Fibroblast of lung (primary cell): ENCODE measurements at regions not wholly inside any gene's neighbourhood (a gene's known extent, or its start where the extent isn't known, plus 50 kb on each side); places are given as distances from the start of the nearest gene placed in this dataset.

ENCODE experiments used
- DNase-seq, 2 donors: peaks; one replicate each; pipeline versions ENCODE4 v3.0.0 to v3.0.0-alpha.2; 2010; ENCODE audit warnings: low read depth in 2 of 2
- H2AFZ ChIP-seq: 2 replicates; pipeline ENCODE4 v1.5.1; 2012; ENCODE audit warnings: low read length, control low read depth, inconsistent platforms
- H3K27ac ChIP-seq: 2 replicates; pipeline ENCODE4 v1.5.1; 2011; ENCODE audit warnings: low read length, control low read depth; ENCODE audit not compliant: insufficient read depth
- H3K27me3 ChIP-seq: 2 replicates; pipeline ENCODE4 v1.5.1; 2011; ENCODE audit warnings: mild to moderate bottlenecking, low read length; ENCODE audit not compliant: control insufficient read depth, insufficient read depth
- H3K36me3 ChIP-seq: 2 replicates; pipeline ENCODE4 v1.5.1; 2011; ENCODE audit warnings: low read length; ENCODE audit not compliant: control insufficient read depth, insufficient read depth
- H3K4me1 ChIP-seq: 2 replicates; pipeline ENCODE4 v1.5.1; 2011; ENCODE audit warnings: low read length; ENCODE audit not compliant: control insufficient read depth, insufficient read depth; ENCODE audit errors: extremely low read depth
- H3K4me2 ChIP-seq: 2 replicates; pipeline ENCODE4 v1.5.1; 2011; ENCODE audit warnings: low read length, control low read depth; ENCODE audit not compliant: insufficient read depth; ENCODE audit errors: extremely low read depth
- H3K4me3 ChIP-seq, 4 experiments: fragments of 200-600 bp in 1 of 4; sonication (generic) in 1 of 4; replicated peaks in 1 of 4; 2 replicates each; pipeline ENCODE4 v1.5.1; 2011 to 2016; ENCODE audit warnings: low read length in 4 of 4, low read depth in 3 of 4, mild to moderate bottlenecking in 3 of 4, control low read depth in 2 of 4, inconsistent platforms in 1 of 4, mixed read lengths in 1 of 4; ENCODE audit not compliant: insufficient read depth in 1 of 4; ENCODE audit errors: control extremely low read depth in 1 of 4
- H3K79me2 ChIP-seq: 2 replicates; pipeline ENCODE4 v1.5.1; 2012; ENCODE audit warnings: mild to moderate bottlenecking, low read length, inconsistent platforms; ENCODE audit not compliant: control insufficient read depth, insufficient read depth
- H3K9ac ChIP-seq: 2 replicates; pipeline ENCODE4 v1.5.1; 2011; ENCODE audit warnings: mild to moderate bottlenecking, low read length, control low read depth; ENCODE audit not compliant: insufficient read depth
- H3K9me3 ChIP-seq: 2 replicates; pipeline ENCODE4 v1.5.1; 2012; ENCODE audit warnings: low read depth, low read length; ENCODE audit not compliant: control insufficient read depth, insufficient read depth
- H4K20me1 ChIP-seq: 2 replicates; pipeline ENCODE4 v1.5.1; 2011; ENCODE audit warnings: low read length; ENCODE audit not compliant: control insufficient read depth, insufficient read depth; ENCODE audit errors: extremely low read depth
- EZH2 ChIP-seq: IDR thresholded peaks from 2 replicates; pipeline ENCODE4 v1.5.1; 2012; ENCODE audit warnings: low read length, control low read depth, mild to moderate bottlenecking; ENCODE audit errors: missing control alignments
- TF ChIP-seq, protein P1 (sequence below), 2 donors: IDR thresholded peaks in 1 of 2; conservative IDR thresholded peaks in 1 of 2; 1 replicate in 1 of 2; 2 replicates in 1 of 2; pipeline ENCODE4 v1.5.1; 2011 to 2012; ENCODE audit warnings: low read length in 2 of 2, control low read depth in 1 of 2, inconsistent platforms in 1 of 2, low read depth in 1 of 2, mild to moderate bottlenecking in 1 of 2

GRCh38 chr20:7428946-7429345, 511.3 kb downstream of the HAO1 start:
- Histone ChIP-seq H3K4me3 (no peak overlapping the region), H3K9ac (no peak overlapping the region), H4K20me1 (no peaks in the 10 kb centered on the region), H3K27me3 (no peaks in the 10 kb centered on the region), H3K4me1 (no peaks in the 10 kb centered on the region), H3K27ac (no peak overlapping the region), H3K4me2 (no peak overlapping the region), H3K79me2 (no peaks in the 10 kb centered on the region), H3K9me3 (no peaks in the 10 kb centered on the region), H3K36me3 (no peaks in the 10 kb centered on the region), H2AFZ (no peak overlapping the region)
- no peak for DNase-seq
- TF ChIP-seq, protein P1, sequence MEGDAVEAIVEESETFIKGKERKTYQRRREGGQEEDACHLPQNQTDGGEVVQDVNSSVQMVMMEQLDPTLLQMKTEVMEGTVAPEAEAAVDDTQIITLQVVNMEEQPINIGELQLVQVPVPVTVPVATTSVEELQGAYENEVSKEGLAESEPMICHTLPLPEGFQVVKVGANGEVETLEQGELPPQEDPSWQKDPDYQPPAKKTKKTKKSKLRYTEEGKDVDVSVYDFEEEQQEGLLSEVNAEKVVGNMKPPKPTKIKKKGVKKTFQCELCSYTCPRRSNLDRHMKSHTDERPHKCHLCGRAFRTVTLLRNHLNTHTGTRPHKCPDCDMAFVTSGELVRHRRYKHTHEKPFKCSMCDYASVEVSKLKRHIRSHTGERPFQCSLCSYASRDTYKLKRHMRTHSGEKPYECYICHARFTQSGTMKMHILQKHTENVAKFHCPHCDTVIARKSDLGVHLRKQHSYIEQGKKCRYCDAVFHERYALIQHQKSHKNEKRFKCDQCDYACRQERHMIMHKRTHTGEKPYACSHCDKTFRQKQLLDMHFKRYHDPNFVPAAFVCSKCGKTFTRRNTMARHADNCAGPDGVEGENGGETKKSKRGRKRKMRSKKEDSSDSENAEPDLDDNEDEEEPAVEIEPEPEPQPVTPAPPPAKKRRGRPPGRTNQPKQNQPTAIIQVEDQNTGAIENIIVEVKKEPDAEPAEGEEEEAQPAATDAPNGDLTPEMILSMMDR (conservative IDR thresholded peaks at IDR 0.05 in 1 of 2, IDR thresholded peaks at IDR 0.05 in 1 of 2; ENCODE audit: low read depth in 1 of 2, low read length in 2 of 2) = no peak
- no peak for TF ChIP-seq EZH2

DNA sequence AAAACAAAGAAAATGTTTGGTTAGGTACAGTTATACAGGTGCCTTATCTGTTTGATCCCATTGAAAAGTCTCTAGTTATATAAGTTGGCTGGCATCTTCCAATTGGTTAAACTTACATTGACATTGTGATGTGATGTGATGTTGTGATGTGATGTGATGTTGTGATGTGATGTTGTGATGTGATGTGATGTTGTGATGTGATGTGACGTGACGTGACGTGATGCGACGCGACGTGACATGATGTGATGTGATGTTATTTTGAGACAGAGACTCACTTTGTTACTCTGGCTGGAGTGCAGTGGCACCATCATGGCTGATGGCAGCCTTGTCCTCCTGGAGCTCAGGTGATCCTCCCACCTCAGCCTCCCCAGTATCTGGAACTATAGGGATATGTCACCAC, 507.6 kb downstream of the HAO1 start:
- no peak for DNase-seq
- Histone ChIP-seq H3K27ac (no peak overlapping the region), H3K79me2 (no peaks in the 10 kb centered on the region), H3K4me1 (no peaks in the 10 kb centered on the region), H3K27me3 (no peaks in the 10 kb centered on the region), H3K9me3 (no peaks in the 10 kb centered on the region), H3K4me3 (no peak overlapping the region), H3K4me2 (no peak overlapping the region), H3K36me3 (no peaks in the 10 kb centered on the region), H4K20me1 (no peaks in the 10 kb centered on the region), H2AFZ (no peak overlapping the region), H3K9ac (no peak overlapping the region)
- TF ChIP-seq, protein P1 (conservative IDR thresholded peaks at IDR 0.05 in 1 of 2, IDR thresholded peaks at IDR 0.05 in 1 of 2; ENCODE audit: low read depth in 1 of 2, low read length in 2 of 2) = no peak
- no peak for TF ChIP-seq EZH2

DNA sequence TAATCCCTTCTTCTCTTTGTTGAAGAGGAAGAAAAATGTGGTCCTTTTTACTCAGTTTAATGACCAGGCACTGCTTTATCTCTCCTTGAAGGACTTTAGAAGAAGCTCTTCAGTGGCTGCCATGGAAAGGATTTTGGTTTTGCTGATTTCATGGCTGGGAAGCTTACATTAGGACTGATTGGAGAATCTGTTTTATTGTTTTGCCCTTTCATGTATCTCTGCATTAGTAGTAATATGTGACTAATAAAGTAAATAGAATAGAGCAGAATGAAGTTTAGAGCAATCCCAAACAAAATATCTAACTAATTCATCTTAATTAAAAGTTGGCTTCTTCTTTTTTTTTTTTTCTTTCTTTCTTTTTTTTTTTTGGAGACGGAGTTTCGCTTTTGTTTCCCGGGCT, 502.9 kb downstream of the HAO1 start:
- no peak for DNase-seq
- TF ChIP-seq, protein P1 (conservative IDR thresholded peaks at IDR 0.05 in 1 of 2, IDR thresholded peaks at IDR 0.05 in 1 of 2; ENCODE audit: low read depth in 1 of 2, low read length in 2 of 2) = no peak
- no peak for TF ChIP-seq EZH2
- Histone ChIP-seq H3K27me3 (no peaks in the 10 kb centered on the region), H3K4me2 (no peak overlapping the region), H3K9ac (no peak overlapping the region), H3K36me3 (no peaks in the 10 kb centered on the region), H3K4me1 (no peaks in the 10 kb centered on the region), H3K79me2 (no peaks in the 10 kb centered on the region), H3K9me3 (no peaks in the 10 kb centered on the region), H3K27ac (no peak overlapping the region), H2AFZ (no peak overlapping the region), H3K4me3 (no peak overlapping the region), H4K20me1 (no peaks in the 10 kb centered on the region)
